Chondrocyte (in vitro differentiated cells): ENCODE measurements at regions not wholly inside any gene's neighbourhood (a gene's known extent, or its start where the extent isn't known, plus 50 kb on each side); places are given as distances from the start of the nearest gene placed in this dataset.

Experiments
- DNase-seq: peaks from one replicate; pipeline ENCODE4 v3.0.0; 2021; ENCODE audit warnings: mixed read lengths, low spot score
- H3K27ac Mint-ChIP-seq: one replicate; pipeline ENCODE4 v1.8.0; 2021; ENCODE audit warnings: mild to moderate bottlenecking, moderate library complexity, mixed read lengths; ENCODE audit not compliant: unreplicated experiment
- H3K27me3 Mint-ChIP-seq: 2 replicates; pipeline ENCODE4 v1.8.0; 2021; ENCODE audit warnings: low read depth, mixed read lengths
- H3K36me3 Mint-ChIP-seq: 2 replicates; pipeline ENCODE4 v1.8.0; 2021; ENCODE audit warnings: low read depth, mixed read lengths
- H3K4me1 Mint-ChIP-seq: 2 replicates; pipeline ENCODE4 v1.8.0; 2021; ENCODE audit warnings: low read depth, mild to moderate bottlenecking, mixed read lengths
- H3K4me3 Mint-ChIP-seq: one replicate; pipeline ENCODE4 v1.8.0; 2021; ENCODE audit warnings: mild to moderate bottlenecking, moderate library complexity, mixed read lengths; ENCODE audit not compliant: unreplicated experiment
- H3K9me3 Mint-ChIP-seq: 2 replicates; pipeline ENCODE4 v1.8.0; 2021; ENCODE audit warnings: low read depth, mixed read lengths
- TF ChIP-seq, protein P1 (sequence below): fragments of 200-600 bp; sonication (generic); IDR thresholded peaks from 2 replicates; pipeline ENCODE4 v1.5.0; 2021; ENCODE audit warnings: antibody characterized with exemption, mild to moderate bottlenecking, moderate library complexity

DNA sequence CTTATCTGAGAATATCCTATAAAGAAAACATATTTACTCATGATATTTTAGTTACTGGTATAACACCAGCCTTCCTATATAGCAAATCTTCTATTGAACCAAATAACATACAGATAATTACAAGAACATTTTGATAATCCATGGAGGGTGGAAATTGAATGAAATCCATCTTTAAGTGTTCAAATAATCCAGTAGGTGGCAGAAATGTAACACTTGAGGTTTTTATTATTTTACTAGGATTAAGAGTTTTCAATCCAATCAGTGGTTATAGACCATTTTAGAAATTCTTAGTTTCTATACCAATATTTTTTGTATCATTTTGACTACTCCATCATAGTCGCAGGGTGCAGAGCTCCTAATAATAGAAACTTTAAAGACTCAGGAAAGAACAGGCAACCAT, 101.9 kb upstream of the KCNH8 start:
- no peak overlapping the region for H3K4me3 Mint-ChIP-seq
- DNase-seq = no peak
- no peaks in the 10 kb centered on the region for H3K9me3 Mint-ChIP-seq
- TF ChIP-seq, protein P1, sequence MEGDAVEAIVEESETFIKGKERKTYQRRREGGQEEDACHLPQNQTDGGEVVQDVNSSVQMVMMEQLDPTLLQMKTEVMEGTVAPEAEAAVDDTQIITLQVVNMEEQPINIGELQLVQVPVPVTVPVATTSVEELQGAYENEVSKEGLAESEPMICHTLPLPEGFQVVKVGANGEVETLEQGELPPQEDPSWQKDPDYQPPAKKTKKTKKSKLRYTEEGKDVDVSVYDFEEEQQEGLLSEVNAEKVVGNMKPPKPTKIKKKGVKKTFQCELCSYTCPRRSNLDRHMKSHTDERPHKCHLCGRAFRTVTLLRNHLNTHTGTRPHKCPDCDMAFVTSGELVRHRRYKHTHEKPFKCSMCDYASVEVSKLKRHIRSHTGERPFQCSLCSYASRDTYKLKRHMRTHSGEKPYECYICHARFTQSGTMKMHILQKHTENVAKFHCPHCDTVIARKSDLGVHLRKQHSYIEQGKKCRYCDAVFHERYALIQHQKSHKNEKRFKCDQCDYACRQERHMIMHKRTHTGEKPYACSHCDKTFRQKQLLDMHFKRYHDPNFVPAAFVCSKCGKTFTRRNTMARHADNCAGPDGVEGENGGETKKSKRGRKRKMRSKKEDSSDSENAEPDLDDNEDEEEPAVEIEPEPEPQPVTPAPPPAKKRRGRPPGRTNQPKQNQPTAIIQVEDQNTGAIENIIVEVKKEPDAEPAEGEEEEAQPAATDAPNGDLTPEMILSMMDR = peak; percentile 73
- H3K4me1 Mint-ChIP-seq = no peaks in the 10 kb centered on the region
- no peaks in the 10 kb centered on the region for H3K27me3 Mint-ChIP-seq
- H3K36me3 Mint-ChIP-seq = no peaks in the 10 kb centered on the region
- no peak overlapping the region for H3K27ac Mint-ChIP-seq

DNA sequence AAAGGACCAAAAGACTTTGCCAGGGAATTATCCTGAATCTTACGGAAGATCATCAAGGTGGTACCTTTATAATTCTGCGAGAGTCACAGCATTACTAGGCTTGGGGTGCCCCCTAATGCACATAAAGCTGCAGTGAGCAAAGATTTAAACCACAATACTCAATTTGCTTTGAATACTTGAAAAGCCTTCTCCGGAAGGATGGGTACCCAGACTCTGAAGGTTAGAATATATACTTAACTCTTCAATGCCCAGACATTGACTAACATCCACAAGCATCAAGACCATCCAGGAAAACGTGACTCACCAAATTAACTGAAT, 117.8 kb upstream of the KCNH8 start:
- Mint-ChIP-seq H3K27me3 (no peaks in the 10 kb centered on the region), H3K4me3 (no peak overlapping the region), H3K27ac (no peak overlapping the region), H3K9me3 (peaks cover 14% of the 10 kb centered on the region), H3K36me3 (no peaks in the 10 kb centered on the region), H3K4me1 (no peaks in the 10 kb centered on the region)
- TF ChIP-seq, protein P1 = no peak
- no peak for DNase-seq

DNA sequence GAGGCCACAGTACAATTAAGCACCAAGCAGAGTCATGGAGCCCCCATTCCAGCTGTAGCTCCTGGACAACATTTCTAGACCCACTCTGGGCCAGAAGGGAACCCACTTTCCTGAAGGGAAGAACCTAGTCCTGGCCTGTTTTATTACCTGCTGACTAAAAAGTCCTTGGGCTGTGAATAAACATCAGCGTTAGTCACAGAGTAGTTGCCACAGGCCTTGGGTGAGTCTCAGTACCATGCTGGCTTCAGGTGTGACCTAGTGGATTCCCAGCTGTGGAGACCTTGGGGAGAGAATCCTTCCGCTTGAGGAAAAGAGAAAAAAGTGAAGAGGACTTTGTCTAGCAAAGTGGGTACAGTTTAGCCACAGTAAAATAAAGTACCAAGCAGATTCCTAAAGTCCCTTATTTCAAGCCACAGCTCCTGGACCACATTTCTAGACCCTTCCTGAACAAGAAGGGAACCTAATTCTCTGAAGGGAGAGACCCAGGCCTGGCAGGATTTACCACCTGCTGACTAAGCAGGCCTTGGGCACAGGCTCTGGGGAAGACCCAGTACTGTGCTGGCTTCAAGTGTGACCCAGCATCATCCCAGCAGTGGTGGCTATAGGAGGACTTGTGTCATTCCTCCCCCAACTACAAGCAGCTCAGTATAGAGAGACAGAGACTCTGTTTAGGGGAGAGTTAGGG, 118.3 kb upstream of the KCNH8 start:
- H3K27ac Mint-ChIP-seq = no peak overlapping the region
- TF ChIP-seq, protein P1 = no peak
- H3K4me1 Mint-ChIP-seq = no peaks in the 10 kb centered on the region
- no peak for DNase-seq
- no peaks in the 10 kb centered on the region for H3K36me3 Mint-ChIP-seq
- no peak overlapping the region for H3K4me3 Mint-ChIP-seq
- H3K9me3 Mint-ChIP-seq = peaks cover 14% of the 10 kb centered on the region
- no peaks in the 10 kb centered on the region for H3K27me3 Mint-ChIP-seq

DNA sequence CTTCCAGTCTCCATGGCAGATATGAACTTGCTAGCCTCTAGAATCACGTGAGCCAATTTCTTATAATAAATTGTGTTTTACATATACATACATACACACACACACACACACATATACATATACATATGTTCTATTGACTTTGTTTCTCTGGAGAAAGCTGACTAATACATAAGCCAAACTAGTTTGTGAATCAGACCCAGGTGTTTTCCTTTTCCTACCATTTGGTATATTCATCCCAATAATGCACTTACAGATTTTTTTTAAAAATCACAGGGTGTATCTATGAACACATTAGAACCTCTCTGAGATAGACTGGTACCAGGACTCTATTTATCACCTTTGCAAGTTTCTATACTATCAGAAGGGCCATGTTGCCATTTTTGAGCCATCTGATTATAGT, 122.9 kb upstream of the KCNH8 start:
- Mint-ChIP-seq H3K9me3 (no peaks in the 10 kb centered on the region), H3K36me3 (no peaks in the 10 kb centered on the region), H3K27ac (no peak overlapping the region), H3K4me1 (no peaks in the 10 kb centered on the region), H3K27me3 (no peaks in the 10 kb centered on the region), H3K4me3 (no peak overlapping the region)
- TF ChIP-seq, protein P1 = no peak
- no peak for DNase-seq

GRCh38 chr3:19022546-19022945, 125.8 kb upstream of the KCNH8 start:
- no peak for DNase-seq
- H3K4me3 Mint-ChIP-seq = no peak overlapping the region
- TF ChIP-seq, protein P1 = no peak
- H3K9me3 Mint-ChIP-seq = peaks cover 2% of the 10 kb centered on the region
- H3K27me3 Mint-ChIP-seq = no peaks in the 10 kb centered on the region
- no peaks in the 10 kb centered on the region for H3K36me3 Mint-ChIP-seq
- no peaks in the 10 kb centered on the region for H3K4me1 Mint-ChIP-seq
- H3K27ac Mint-ChIP-seq = no peak overlapping the region
